ENCODE measurements at regions not wholly inside any gene's neighbourhood (a gene's known extent, or its start where the extent isn't known, plus 50 kb on each side); places are given as distances from the start of the nearest gene placed in this dataset.

DNA sequence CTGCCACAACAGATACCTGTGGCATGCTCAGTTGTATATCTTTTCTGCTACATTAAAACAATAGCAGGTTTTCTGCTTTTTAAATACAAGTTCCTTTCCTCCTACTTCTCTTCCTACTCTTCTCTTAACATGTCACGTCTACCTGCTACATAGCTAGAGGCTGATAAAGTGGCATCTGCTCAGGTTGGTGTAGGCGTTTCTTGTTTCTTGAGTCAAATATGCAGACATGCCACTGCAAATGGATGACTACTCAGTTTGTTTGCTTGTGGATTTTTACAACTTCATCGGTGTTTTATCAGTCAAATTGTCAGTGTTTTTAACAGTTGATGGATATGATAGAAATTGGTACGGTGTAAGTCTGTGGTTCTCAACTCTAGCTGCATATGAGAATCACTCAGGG lies 525.7 kb downstream of the TLE4 start:
- WGBS, result 87% methylated on average over 4 of the region's 4 CpGs
- no peak overlapping the region for H3K4me3 ChIP-seq
- no peaks in the 10 kb centered on the region for H3K9me3 ChIP-seq
- no peaks in the 10 kb centered on the region for H3K36me3 ChIP-seq
- no peaks in the 10 kb centered on the region for H3K4me1 ChIP-seq
- intact Hi-C loops (cut with DNase I), result no loop called here
- TF ChIP-seq POLR2A (IDR thresholded peaks at IDR 0.05; ENCODE audit: low read depth) (no peak), POLR2AphosphoS5 (IDR thresholded peaks at IDR 0.05) (no peak), EP300 (IDR thresholded peaks at IDR 0.05) (no peak)
- TF ChIP-seq, protein P1, sequence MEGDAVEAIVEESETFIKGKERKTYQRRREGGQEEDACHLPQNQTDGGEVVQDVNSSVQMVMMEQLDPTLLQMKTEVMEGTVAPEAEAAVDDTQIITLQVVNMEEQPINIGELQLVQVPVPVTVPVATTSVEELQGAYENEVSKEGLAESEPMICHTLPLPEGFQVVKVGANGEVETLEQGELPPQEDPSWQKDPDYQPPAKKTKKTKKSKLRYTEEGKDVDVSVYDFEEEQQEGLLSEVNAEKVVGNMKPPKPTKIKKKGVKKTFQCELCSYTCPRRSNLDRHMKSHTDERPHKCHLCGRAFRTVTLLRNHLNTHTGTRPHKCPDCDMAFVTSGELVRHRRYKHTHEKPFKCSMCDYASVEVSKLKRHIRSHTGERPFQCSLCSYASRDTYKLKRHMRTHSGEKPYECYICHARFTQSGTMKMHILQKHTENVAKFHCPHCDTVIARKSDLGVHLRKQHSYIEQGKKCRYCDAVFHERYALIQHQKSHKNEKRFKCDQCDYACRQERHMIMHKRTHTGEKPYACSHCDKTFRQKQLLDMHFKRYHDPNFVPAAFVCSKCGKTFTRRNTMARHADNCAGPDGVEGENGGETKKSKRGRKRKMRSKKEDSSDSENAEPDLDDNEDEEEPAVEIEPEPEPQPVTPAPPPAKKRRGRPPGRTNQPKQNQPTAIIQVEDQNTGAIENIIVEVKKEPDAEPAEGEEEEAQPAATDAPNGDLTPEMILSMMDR (IDR thresholded peaks at IDR 0.05), result no peak
- no peaks in the 10 kb centered on the region for H3K27me3 ChIP-seq
- DNase-seq (ENCODE audit: extremely low spot score), result no peak
- no peak overlapping the region for H3K27ac ChIP-seq (replicated peaks in 1 of 4)

DNA sequence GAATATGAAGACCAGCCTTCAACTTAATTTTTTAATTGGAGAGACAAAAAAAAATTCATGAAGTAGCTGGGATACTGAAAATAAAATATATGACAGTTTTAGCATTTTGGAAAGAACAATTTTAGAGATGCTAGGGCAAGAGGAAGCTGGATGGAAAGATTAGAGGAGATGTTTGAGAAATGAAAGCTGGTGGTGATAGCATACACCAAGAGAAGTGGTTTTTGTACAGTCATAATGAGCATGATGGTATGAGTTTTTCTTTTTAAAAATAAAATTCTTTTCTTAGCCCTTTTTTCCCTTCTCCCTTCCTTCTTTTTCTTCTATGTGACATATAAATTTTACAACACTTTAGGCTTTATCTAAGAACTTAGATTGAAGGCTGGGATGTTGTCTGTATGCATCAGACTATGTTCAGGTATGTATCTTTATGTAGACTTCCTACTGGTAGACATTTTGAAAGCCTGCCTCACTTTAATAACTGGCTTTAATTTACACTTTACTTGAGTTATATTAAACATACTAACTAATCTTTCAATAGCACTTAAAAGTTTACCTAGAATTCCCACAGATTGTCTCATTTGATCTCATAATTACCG lies 522.5 kb downstream of the TLE4 start:
- Histone ChIP-seq H3K36me3 (no peaks in the 10 kb centered on the region), H3K4me1 (no peaks in the 10 kb centered on the region), H3K9me3 (no peaks in the 10 kb centered on the region), H3K27me3 (no peaks in the 10 kb centered on the region), H3K27ac (replicated peaks in 1 of 4) (no peak overlapping the region), H3K4me3 (no peak overlapping the region)
- intact Hi-C loops (cut with DNase I), result no loop called here
- no peak for DNase-seq (ENCODE audit: extremely low spot score)
- WGBS, result 91% methylated on average over 1 of the region's 1 CpG
- TF ChIP-seq POLR2A (IDR thresholded peaks at IDR 0.05; ENCODE audit: low read depth), result no peak
- TF ChIP-seq, protein P1 (IDR thresholded peaks at IDR 0.05), result no peak

DNA sequence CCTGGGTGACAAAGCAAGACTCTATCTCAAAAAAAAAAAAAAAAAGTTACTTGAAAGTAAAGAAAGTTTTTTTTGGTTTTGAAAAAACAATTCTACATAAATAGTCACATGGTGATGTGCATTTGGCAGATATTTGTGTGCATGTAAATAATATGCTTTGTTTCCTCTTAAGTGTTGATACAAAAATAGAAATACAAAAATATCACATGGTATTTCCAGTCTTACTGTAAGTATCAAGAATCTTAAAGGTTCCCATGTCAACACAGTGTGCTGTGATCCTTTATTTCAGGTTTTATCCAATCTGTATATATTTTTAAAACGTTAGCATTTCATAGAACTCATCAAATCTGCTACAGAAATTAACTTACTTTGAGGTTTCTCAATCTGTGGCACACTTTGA lies 521.9 kb downstream of the TLE4 start:
- H3K27me3 ChIP-seq, result no peaks in the 10 kb centered on the region
- no peak overlapping the region for H3K4me3 ChIP-seq
- no peak for DNase-seq (ENCODE audit: extremely low spot score)
- H3K9me3 ChIP-seq, result no peaks in the 10 kb centered on the region
- H3K4me1 ChIP-seq, result no peaks in the 10 kb centered on the region
- TF ChIP-seq POLR2A (IDR thresholded peaks at IDR 0.05; ENCODE audit: low read depth), result no peak
- TF ChIP-seq, protein P1 (IDR thresholded peaks at IDR 0.05), result no peak
- TF ChIP-seq POLR2AphosphoS5 (IDR thresholded peaks at IDR 0.05), result no peak
- TF ChIP-seq EP300 (IDR thresholded peaks at IDR 0.05), result no peak
- 58% methylated on average over 1 of the region's 1 CpG for WGBS
- H3K27ac ChIP-seq (replicated peaks in 1 of 4), result no peak overlapping the region
- intact Hi-C loops (cut with DNase I), result no loop called here
- H3K36me3 ChIP-seq, result no peaks in the 10 kb centered on the region

- Histone ChIP-seq H3K9me3 (no peaks in the 10 kb centered on the region), H3K27me3 (no peaks in the 10 kb centered on the region), H3K4me3 (no peak overlapping the region), H3K27ac (replicated peaks in 1 of 4) (no peak overlapping the region), H3K36me3 (no peaks in the 10 kb centered on the region), H3K4me1 (no peaks in the 10 kb centered on the region)
- WGBS, result 74% methylated on average over 4 of the region's 4 CpGs
- intact Hi-C loops (cut with DNase I), result no loop called here
- TF ChIP-seq, protein P1 (IDR thresholded peaks at IDR 0.05), result no peak
- TF ChIP-seq POLR2AphosphoS5 (IDR thresholded peaks at IDR 0.05) (no peak), POLR2A (IDR thresholded peaks at IDR 0.05; ENCODE audit: low read depth) (no peak), EP300 (IDR thresholded peaks at IDR 0.05) (no peak)
- DNase-seq (ENCODE audit: extremely low spot score), result no peak
These were observed 519.8 kb downstream of the TLE4 start for GRCh38 chr9:80091526-80091925.

GRCh38 chr9:80090317-80090716 lies 518.6 kb downstream of the TLE4 start:
- Histone ChIP-seq H3K4me3 (no peak overlapping the region), H3K27ac (replicated peaks in 1 of 4) (no peak overlapping the region), H3K9me3 (no peaks in the 10 kb centered on the region), H3K27me3 (no peaks in the 10 kb centered on the region), H3K36me3 (no peaks in the 10 kb centered on the region), H3K4me1 (no peaks in the 10 kb centered on the region)
- 88% methylated on average over 8 of the region's 8 CpGs for WGBS
- DNase-seq (ENCODE audit: extremely low spot score), result no peak
- intact Hi-C loops (cut with DNase I), result no loop called here
- TF ChIP-seq POLR2A (IDR thresholded peaks at IDR 0.05; ENCODE audit: low read depth) (no peak), POLR2AphosphoS5 (IDR thresholded peaks at IDR 0.05) (no peak)
